Tibial nerve (tissue), 3 donors: ENCODE measurements at regions not wholly inside any gene's neighbourhood (a gene's known extent, or its start where the extent isn't known, plus 50 kb on each side); places are given as distances from the start of the nearest gene placed in this dataset.

Experiments used
- CTCF ChIP-seq, 5 experiments: fragments of 200-600 bp in 3 of 5; fragments of 450-650 bp in 2 of 5; sonication (generic) in 3 of 5; IDR thresholded peaks; one replicate each; pipeline ENCODE4 v1.5.1; 2016 to 2019; ENCODE audit warnings: antibody characterized with exemption in 5 of 5, mild to moderate bottlenecking in 3 of 5, moderate library complexity in 2 of 5
- POLR2A ChIP-seq, 2 donors: fragments of 450-650 bp; IDR thresholded peaks; one replicate each; pipeline ENCODE4 v1.6.1; 2017; ENCODE audit warnings: antibody characterized with exemption in 2 of 2, mild to moderate bottlenecking in 2 of 2, moderate library complexity in 2 of 2

GRCh38 chr1:65050735-65051134 is 84.4 kb upstream of the JAK1 start:
- TF ChIP-seq CTCF (IDR thresholded peaks at IDR 0.05) (no peak), POLR2A (IDR thresholded peaks at IDR 0.05) (no peak)
